Stimulated activated naive B cell treated with anti-CD40 and anti-IgM and Interleukin-4, amounts not matched to agents 10 μg/mL and 1 μg/mL and 100 μg/mL, for 72 hours (primary cell): ENCODE measurements at regions not wholly inside any gene's neighbourhood (a gene's known extent, or its start where the extent isn't known, plus 50 kb on each side); places are given as distances from the start of the nearest gene placed in this dataset.
A peak's percentile ranks its signal among the peaks of the same experiment; 100 is the strongest.

Source experiments
- ATAC-seq, 2 donors: fragments of 150-1000 bp; cut with Tn5 transposase; replicated peaks; 2 replicates each; pipeline ENCODE4 v1.10.0; 2021; ENCODE audit warnings: moderate library complexity in 1 of 2
- DNase-seq: peaks from one replicate; pipeline ENCODE4 v3.0.0; 2021
- H3K27ac Mint-ChIP-seq: one replicate; pipeline ENCODE4 v1.8.0; 2022; ENCODE audit warnings: mild to moderate bottlenecking, mixed read lengths
- H3K27me3 Mint-ChIP-seq, 2 donors: one replicate each; pipeline ENCODE4 v1.8.0; 2022; ENCODE audit warnings: mixed read lengths in 2 of 2
- H3K36me3 Mint-ChIP-seq, 2 donors: one replicate each; pipeline ENCODE4 v1.8.0; 2022; ENCODE audit warnings: mixed read lengths in 2 of 2, mild to moderate bottlenecking in 1 of 2
- H3K4me1 Mint-ChIP-seq, 2 donors: one replicate each; pipeline ENCODE4 v1.8.0; 2022; ENCODE audit warnings: mixed read lengths in 2 of 2, mild to moderate bottlenecking in 1 of 2
- H3K4me3 Mint-ChIP-seq, 2 donors: one replicate each; pipeline ENCODE4 v1.8.0; 2022; ENCODE audit warnings: mild to moderate bottlenecking in 2 of 2, mixed read lengths in 2 of 2, moderate library complexity in 1 of 2
- H3K9me3 Mint-ChIP-seq, 2 donors: one replicate each; pipeline ENCODE4 v1.8.0; 2022; ENCODE audit warnings: mixed read lengths in 2 of 2, mild to moderate bottlenecking in 1 of 2

DNA sequence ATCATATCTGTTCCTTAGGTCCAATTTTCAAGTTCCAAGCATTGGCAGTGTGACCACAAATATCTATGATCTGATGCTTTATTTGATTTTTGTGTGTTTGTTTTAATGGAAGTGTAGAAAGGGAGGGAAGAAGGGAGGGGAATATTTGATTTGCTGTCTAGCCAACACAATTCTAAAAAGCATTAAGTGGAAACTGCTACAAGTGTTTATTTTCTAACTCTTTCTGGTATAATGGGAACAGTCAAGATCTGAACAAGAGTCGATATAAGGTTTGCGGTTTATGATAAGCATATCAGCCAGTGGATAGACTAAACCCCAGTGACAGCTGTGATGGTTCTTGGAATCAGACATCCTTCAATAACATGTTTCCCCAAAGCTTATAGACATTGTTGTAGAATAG, 267.8 kb upstream of the SNX7 start:
- no peak for ATAC-seq
- Mint-ChIP-seq H3K4me1 (no peaks in the 10 kb centered on the region), H3K9me3 (no peaks in the 10 kb centered on the region), H3K36me3 (no peaks in the 10 kb centered on the region), H3K27ac (peak overlapping the region; percentile 53), H3K27me3 (no peaks in the 10 kb centered on the region), H3K4me3 (no peak overlapping the region)
- no peak for DNase-seq

- Mint-ChIP-seq H3K27ac (no peak overlapping the region), H3K27me3 (no peaks in the 10 kb centered on the region), H3K4me1 (peaks cover 7 to 9% of the 10 kb centered on the region in 2 donors), H3K36me3 (no peaks in the 10 kb centered on the region), H3K9me3 (no peaks in the 10 kb centered on the region), H3K4me3 (no peak overlapping the region)
- ATAC-seq (no peak), DNase-seq (no peak)
These were observed 270.3 kb upstream of the SNX7 start for GRCh38 chr1:98391175-98391574.

DNA sequence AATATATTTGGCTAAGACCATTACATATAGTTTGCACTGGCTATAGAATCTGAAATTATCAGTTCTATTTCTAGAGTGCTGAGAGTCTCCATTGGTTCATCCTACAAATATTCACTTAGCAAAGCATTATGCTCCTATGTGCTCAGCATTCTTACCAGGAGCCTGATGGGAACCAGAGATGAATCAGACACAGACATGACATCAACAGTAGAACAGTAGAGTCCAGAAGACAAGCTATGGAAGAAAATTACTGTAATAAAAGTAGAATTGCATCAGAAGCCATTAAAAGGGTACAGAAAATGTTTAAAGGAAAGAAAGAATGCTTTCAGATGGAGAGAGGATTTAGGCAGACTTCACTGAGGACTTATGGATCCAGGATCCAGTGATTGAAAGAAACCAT, 271.7 kb upstream of the SNX7 start:
- no peaks in the 10 kb centered on the region for H3K9me3 Mint-ChIP-seq
- no peak overlapping the region for H3K27ac Mint-ChIP-seq
- ATAC-seq = no peak
- H3K36me3 Mint-ChIP-seq = no peaks in the 10 kb centered on the region
- H3K4me1 Mint-ChIP-seq = peaks cover 7 to 9% of the 10 kb centered on the region in 2 donors
- DNase-seq = no peak
- no peaks in the 10 kb centered on the region for H3K27me3 Mint-ChIP-seq
- H3K4me3 Mint-ChIP-seq = no peak overlapping the region

DNA sequence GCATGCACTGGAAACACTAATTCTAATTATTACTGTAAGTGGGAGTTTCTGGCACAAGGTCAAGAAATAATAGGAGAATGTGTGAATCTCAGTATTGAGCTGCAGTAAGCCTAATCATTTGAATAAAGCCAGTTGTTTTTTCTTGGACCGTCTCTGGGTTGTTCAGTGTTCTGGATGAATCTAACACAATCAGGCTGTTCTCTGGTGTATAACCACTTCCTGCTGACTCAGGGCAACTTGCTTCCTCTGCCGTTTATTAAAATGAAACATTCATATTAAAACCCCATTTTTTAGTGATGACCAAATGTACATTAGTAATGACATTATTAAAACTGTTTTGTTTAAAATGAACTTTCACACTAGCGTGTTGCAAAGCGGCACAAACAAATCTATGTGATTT, 273.1 kb upstream of the SNX7 start:
- no peak overlapping the region for H3K27ac Mint-ChIP-seq
- H3K36me3 Mint-ChIP-seq = no peaks in the 10 kb centered on the region
- H3K4me3 Mint-ChIP-seq = no peak overlapping the region
- H3K9me3 Mint-ChIP-seq = no peaks in the 10 kb centered on the region
- DNase-seq = no peak
- H3K27me3 Mint-ChIP-seq = no peaks in the 10 kb centered on the region
- peak; percentile 47 to 70 for ATAC-seq
- H3K4me1 Mint-ChIP-seq = peaks cover 7 to 9% of the 10 kb centered on the region in 2 donors

DNA sequence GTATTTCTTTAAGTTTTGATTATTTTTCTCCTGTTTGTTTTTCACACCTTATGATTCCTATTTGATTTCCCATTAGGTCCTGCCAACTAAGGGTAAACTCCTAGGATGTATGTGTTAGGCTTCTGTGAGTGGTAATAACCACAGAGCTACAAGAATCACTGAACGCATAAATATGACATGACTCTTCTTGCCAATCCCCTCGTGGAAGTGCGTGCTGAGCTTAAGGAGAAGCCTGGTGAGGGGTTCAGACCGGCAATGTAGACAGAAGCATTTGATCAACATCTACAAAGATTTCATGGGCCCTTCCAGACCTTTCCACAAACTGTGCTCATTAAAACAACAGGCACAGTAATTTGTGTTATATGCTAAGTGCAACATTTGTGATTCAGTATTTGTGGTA, 273.8 kb upstream of the SNX7 start:
- Mint-ChIP-seq H3K27ac (no peak overlapping the region), H3K4me3 (no peak overlapping the region), H3K4me1 (peaks cover 7 to 9% of the 10 kb centered on the region in 2 donors)

DNA sequence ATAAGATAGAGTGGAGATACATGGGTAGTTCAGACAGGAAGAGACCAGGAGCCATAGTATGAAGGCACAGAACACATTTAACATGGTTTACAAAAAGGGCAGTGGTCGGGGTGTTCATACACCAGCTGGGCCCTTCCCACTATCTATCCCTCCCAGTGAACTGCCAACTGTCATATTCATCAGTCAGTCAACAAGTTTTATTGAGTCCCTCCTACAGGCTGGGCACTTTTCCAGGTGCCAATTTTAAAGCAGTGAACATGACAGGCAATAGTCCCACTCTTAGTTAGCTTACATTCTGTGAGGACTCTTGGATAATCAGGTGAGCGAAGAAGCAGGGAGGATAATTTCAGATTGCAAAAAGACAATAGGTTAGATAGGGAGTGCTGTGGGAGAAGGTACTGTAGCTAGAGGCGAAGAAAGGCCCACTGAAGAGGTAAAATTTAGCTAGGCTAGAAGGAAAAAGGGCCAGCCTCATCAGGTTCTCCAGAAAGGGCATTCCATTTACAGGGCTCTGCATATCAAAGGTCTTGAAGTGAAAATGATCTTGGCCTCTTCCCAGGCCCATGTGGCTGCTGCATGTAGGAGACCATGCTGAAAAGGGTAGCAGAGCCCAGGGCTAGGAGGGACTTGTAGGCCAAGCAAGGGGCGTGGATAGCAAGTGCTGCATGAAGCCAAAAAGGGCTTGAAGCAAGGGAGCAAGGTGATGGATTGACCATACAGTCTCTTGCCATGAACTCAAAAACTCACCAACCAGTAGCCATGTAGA, 274.7 kb upstream of the SNX7 start:
- ATAC-seq (no peak), DNase-seq (no peak)
- no peaks in the 10 kb centered on the region for H3K27me3 Mint-ChIP-seq
- H3K4me1 Mint-ChIP-seq = peaks cover 7 to 9% of the 10 kb centered on the region in 2 donors
- no peak overlapping the region for H3K27ac Mint-ChIP-seq
- H3K36me3 Mint-ChIP-seq = no peaks in the 10 kb centered on the region
- no peaks in the 10 kb centered on the region for H3K9me3 Mint-ChIP-seq
- no peak overlapping the region for H3K4me3 Mint-ChIP-seq

More for the DNA sequence above, 273.8 kb upstream of the SNX7 start:
- Mint-ChIP-seq H3K9me3 (no peaks in the 10 kb centered on the region), H3K36me3 (no peaks in the 10 kb centered on the region), H3K27me3 (no peaks in the 10 kb centered on the region)
- DNase-seq (no peak), ATAC-seq (no peak)

DNA sequence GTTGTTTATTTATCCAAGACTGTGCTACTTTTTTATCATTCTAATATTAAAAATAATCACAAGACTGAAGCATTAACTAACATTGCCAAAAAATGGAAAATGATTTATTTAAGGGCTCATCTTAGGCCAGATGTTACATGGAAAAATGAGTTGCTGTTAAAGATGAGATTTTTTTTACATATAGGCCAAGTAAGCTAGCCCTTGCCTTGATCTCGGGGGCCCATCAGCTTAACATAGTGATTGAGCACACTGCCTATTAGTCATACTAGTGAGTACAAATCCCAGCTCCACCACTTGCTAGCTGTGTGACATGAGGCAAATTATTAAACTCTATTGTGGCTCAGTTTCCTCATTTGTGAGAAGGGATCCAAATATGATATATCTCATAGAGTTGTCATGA, 275.9 kb upstream of the SNX7 start:
- DNase-seq = no peak
- H3K4me3 Mint-ChIP-seq = no peak overlapping the region

DNA sequence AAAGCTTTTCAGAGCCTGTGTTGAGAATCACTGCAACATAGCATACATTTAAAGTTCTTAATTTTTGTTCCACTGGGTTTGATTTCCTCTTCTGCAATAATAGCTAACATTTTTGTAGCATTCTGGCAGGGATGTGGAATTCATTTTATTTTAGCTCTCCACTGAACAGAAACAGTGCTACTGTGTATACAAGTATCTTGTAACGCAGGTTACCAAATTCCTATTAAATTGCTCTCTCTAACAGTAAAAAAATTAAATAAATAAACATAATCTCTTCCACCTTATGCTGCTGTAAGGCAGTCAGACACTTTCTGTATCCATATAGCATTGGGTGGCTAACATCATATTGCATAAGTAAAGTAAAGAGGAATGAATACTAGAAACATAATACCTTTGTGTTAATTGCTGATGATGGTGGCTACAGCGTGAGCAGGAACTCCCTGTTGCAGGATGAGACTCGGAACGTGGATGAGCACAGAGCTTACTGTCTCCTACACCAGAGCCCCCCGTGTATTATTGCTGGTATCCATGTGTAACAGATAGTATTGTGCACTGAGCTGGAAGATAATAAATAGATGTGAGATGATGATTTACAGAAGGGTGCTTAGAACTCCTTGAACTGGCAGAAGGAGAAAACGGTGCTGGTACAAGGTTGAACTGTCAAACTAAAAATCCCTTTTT, 276.9 kb upstream of the SNX7 start:
- no peaks in the 10 kb centered on the region for H3K27me3 Mint-ChIP-seq
- peaks cover 7 to 9% of the 10 kb centered on the region in 2 donors for H3K4me1 Mint-ChIP-seq
- no peaks in the 10 kb centered on the region for H3K36me3 Mint-ChIP-seq
- DNase-seq (no peak), ATAC-seq (no peak)
- H3K9me3 Mint-ChIP-seq = no peaks in the 10 kb centered on the region
- no peak overlapping the region for H3K27ac Mint-ChIP-seq
- H3K4me3 Mint-ChIP-seq = no peak overlapping the region

More for the DNA sequence above, 275.9 kb upstream of the SNX7 start:
- no peak for ATAC-seq
- H3K36me3 Mint-ChIP-seq = no peaks in the 10 kb centered on the region
- no peak overlapping the region for H3K27ac Mint-ChIP-seq
- no peaks in the 10 kb centered on the region for H3K9me3 Mint-ChIP-seq
- peaks cover 7 to 9% of the 10 kb centered on the region in 2 donors for H3K4me1 Mint-ChIP-seq
- H3K27me3 Mint-ChIP-seq = no peaks in the 10 kb centered on the region

DNA sequence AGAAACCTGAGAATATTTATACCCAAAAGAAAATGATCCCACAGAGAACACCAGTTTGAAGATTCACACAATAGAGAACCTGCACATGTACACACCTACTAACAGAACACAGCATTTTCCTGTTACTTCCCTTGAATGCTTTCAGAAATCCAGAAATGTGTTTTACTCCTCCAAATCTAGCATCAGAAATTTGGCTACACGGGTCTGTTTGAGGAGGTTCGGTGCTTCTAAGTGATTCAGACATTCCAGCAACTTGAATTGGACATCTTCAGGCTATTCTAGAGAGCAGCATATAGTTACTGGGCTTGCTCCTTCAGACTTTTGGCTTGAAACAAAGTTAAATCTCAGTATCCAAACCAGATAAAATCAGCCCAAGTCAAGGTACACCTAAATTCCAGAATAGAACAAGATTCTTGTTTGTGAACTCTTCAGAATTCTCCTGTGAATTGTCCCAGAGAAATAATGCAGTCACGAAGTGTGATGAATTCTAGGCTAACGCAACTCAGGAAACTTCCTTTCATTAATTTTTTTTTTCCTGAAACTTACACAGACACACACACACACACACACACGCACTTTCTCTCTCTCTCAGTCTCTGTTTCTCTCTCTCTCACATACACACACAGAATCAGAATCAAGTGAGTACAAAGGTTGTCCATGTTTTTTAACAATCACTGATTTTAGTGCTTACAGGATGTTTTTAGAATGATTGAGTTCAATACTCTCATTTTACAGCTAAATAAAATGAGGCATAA, 278.4 kb upstream of the SNX7 start:
- peaks cover 5% of the 10 kb centered on the region in 2 donors for H3K4me1 Mint-ChIP-seq
- no peaks in the 10 kb centered on the region for H3K36me3 Mint-ChIP-seq
- no peaks in the 10 kb centered on the region for H3K9me3 Mint-ChIP-seq
- H3K4me3 Mint-ChIP-seq = no peak overlapping the region
- DNase-seq (no peak), ATAC-seq (no peak)
- no peak overlapping the region for H3K27ac Mint-ChIP-seq
- no peaks in the 10 kb centered on the region for H3K27me3 Mint-ChIP-seq

- no peak for ATAC-seq
- no peaks in the 10 kb centered on the region for H3K27me3 Mint-ChIP-seq
- H3K36me3 Mint-ChIP-seq = no peaks in the 10 kb centered on the region
- H3K27ac Mint-ChIP-seq = no peak overlapping the region
- no peak for DNase-seq
- H3K4me1 Mint-ChIP-seq = peaks cover 0 to under 1% of the 10 kb centered on the region in 2 donors
- H3K9me3 Mint-ChIP-seq = no peaks in the 10 kb centered on the region
- no peak overlapping the region for H3K4me3 Mint-ChIP-seq
These were observed 278.9 kb upstream of the SNX7 start for GRCh38 chr1:98382586-98382985.

GRCh38 chr1:98374098-98374497, 287.4 kb upstream of the SNX7 start:
- Mint-ChIP-seq H3K36me3 (no peaks in the 10 kb centered on the region), H3K4me1 (no peaks in the 10 kb centered on the region), H3K27me3 (no peaks in the 10 kb centered on the region), H3K27ac (no peak overlapping the region), H3K9me3 (no peaks in the 10 kb centered on the region), H3K4me3 (no peak overlapping the region)
- ATAC-seq (no peak), DNase-seq (no peak)

DNA sequence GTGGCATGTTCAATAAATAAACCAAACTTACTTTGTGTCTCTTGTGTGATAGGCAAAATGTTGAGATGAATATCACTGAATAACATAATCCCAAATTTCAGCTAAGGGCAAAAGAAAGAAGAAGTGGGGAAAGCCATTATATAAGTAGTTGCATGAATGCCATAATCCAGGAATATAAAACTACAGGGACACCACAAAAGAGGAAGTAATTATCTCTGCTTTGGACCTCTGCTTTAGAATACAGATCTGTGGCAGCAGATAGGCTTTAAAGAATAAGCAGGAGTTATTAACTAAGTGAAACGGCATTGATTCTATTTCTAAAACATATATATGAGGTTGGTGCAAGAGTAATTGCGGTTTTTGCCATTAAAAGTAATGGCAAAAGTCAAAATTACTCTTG, 288.5 kb upstream of the SNX7 start:
- no peaks in the 10 kb centered on the region for H3K4me1 Mint-ChIP-seq
- no peaks in the 10 kb centered on the region for H3K36me3 Mint-ChIP-seq
- ATAC-seq = no peak
- DNase-seq = no peak
- H3K27me3 Mint-ChIP-seq = no peaks in the 10 kb centered on the region
- no peak overlapping the region for H3K27ac Mint-ChIP-seq
- H3K9me3 Mint-ChIP-seq = no peaks in the 10 kb centered on the region
- H3K4me3 Mint-ChIP-seq = no peak overlapping the region

- DNase-seq (no peak), ATAC-seq (no peak)
- no peaks in the 10 kb centered on the region for H3K27me3 Mint-ChIP-seq
- no peaks in the 10 kb centered on the region for H3K9me3 Mint-ChIP-seq
- no peak overlapping the region for H3K4me3 Mint-ChIP-seq
- H3K27ac Mint-ChIP-seq = no peak overlapping the region
- no peaks in the 10 kb centered on the region for H3K36me3 Mint-ChIP-seq
- H3K4me1 Mint-ChIP-seq = no peaks in the 10 kb centered on the region
These were observed 289.8 kb upstream of the SNX7 start for GRCh38 chr1:98371764-98372163.

- H3K27me3 Mint-ChIP-seq = no peaks in the 10 kb centered on the region
- H3K36me3 Mint-ChIP-seq = no peaks in the 10 kb centered on the region
- no peaks in the 10 kb centered on the region for H3K4me1 Mint-ChIP-seq
- DNase-seq (no peak), ATAC-seq (no peak)
- H3K27ac Mint-ChIP-seq = no peak overlapping the region
- no peaks in the 10 kb centered on the region for H3K9me3 Mint-ChIP-seq
- H3K4me3 Mint-ChIP-seq = no peak overlapping the region
These were observed 292.1 kb upstream of the SNX7 start for GRCh38 chr1:98369463-98369862.

DNA sequence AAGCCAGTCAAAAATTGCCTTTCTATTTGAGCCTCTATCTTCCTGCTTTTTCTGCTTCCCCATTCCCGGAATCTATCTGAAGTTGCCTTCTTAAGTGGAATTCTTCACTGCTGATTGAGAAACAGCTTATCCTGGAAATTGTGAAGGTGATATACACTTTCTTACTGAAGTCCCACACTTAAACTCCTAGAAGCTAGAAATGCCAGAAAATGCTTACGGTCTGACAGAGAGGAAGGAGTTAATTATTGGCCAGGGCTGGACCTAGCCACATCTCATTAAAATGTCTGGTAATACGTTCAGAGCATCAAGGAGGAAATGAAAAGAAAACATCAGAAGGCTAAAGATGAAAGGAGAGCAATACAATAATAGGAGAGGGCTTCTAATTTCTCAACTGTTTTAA, 292.5 kb upstream of the SNX7 start:
- no peak overlapping the region for H3K4me3 Mint-ChIP-seq
- H3K4me1 Mint-ChIP-seq = no peaks in the 10 kb centered on the region
- H3K27ac Mint-ChIP-seq = no peak overlapping the region
- no peak for DNase-seq
- no peaks in the 10 kb centered on the region for H3K36me3 Mint-ChIP-seq
- H3K27me3 Mint-ChIP-seq = no peaks in the 10 kb centered on the region
- no peaks in the 10 kb centered on the region for H3K9me3 Mint-ChIP-seq
- no peak for ATAC-seq
